GM12865 (cell line): ENCODE measurements at regions not wholly inside any gene's neighbourhood (a gene's known extent, or its start where the extent isn't known, plus 50 kb on each side); places are given as distances from the start of the nearest gene placed in this dataset.
"Not testable (repeated sequence)": the region's sequence is repeated elsewhere in the genome, so short reads cannot be mapped to it uniquely, and the experiment has no call there.

Experiments used
- DNase-seq: peaks from one replicate; pipeline ENCODE4 v3.0.0; 2010; ENCODE audit warnings: low read depth
- H3K4me3 ChIP-seq: 2 replicates; pipeline ENCODE4 v1.5.1; 2011; ENCODE audit warnings: mild to moderate bottlenecking, low read depth, low read length, control low read depth
- TF ChIP-seq, protein P1 (sequence below): IDR thresholded peaks from 2 replicates; pipeline ENCODE4 v1.5.1; 2011; ENCODE audit warnings: low read length, control low read depth, low read depth, inconsistent platforms; ENCODE audit not compliant: insufficient read depth; ENCODE audit errors: missing control alignments

DNA sequence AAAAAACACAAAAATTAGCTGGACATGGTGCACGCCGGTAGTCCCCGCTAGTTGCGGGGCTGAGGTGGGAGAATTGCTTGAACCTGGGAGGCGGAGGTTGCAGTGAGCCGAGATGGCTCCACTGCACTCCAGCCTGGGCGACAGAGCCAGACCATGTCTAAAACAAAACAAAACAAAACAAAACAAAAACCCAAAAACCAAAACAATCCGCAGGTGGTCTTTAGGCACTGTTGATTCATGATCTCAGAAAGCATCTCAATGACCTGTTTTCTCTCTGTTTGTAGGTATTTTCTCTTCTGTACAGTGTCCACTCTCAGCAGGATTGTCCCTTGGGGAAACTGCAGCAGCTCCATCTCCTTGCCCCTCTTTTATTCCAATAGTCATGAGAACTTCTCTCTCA, 74.9 kb upstream of the ADGRL2 start:
- TF ChIP-seq, protein P1, sequence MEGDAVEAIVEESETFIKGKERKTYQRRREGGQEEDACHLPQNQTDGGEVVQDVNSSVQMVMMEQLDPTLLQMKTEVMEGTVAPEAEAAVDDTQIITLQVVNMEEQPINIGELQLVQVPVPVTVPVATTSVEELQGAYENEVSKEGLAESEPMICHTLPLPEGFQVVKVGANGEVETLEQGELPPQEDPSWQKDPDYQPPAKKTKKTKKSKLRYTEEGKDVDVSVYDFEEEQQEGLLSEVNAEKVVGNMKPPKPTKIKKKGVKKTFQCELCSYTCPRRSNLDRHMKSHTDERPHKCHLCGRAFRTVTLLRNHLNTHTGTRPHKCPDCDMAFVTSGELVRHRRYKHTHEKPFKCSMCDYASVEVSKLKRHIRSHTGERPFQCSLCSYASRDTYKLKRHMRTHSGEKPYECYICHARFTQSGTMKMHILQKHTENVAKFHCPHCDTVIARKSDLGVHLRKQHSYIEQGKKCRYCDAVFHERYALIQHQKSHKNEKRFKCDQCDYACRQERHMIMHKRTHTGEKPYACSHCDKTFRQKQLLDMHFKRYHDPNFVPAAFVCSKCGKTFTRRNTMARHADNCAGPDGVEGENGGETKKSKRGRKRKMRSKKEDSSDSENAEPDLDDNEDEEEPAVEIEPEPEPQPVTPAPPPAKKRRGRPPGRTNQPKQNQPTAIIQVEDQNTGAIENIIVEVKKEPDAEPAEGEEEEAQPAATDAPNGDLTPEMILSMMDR, result no peak
- no peak for DNase-seq
- no peak overlapping the region for H3K4me3 ChIP-seq

DNA sequence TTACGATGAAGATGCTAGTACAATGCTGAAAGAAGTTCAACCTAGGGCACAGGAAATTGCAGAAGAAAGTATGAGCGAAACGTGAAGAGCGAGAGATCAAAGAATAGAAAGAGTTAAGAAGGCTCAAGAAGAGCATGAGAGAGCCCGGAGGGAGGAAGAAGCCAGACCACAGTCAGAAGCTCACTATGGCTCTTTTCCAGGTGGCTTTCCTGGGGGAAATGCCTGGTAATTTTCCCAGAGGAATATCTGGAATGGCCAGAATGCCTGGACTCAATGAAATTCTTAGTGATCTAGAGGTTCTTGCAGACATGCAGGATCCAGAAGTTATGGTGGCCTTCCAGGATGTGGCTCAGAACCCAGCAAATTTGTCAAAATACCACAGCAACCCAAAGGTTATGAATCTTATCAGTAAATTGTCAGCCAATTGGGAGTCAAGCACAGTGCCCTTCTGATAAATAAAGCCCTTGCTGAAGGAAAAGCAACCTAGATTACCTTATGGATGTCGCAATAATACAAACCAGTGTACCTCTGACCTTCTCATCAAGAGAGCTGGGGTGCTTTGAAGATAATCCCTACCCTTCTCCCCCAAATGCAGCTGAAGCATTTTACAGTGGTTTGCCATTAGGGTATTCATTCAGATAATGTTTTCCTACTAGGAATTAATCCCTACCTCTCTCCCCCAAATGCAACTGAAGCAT, 78.0 kb upstream of the ADGRL2 start:
- not testable (repeated sequence) for H3K4me3 ChIP-seq, DNase-seq

- not testable (repeated sequence) for DNase-seq, H3K4me3 ChIP-seq
Measured at GRCh38 chr1:81720256-81720655, 80.5 kb upstream of the ADGRL2 start.

GRCh38 chr1:81717230-81717629, 83.5 kb upstream of the ADGRL2 start:
- no peak overlapping the region for H3K4me3 ChIP-seq
- no peak for DNase-seq
- TF ChIP-seq, protein P1, result no peak

- no peak for DNase-seq
- no peak overlapping the region for H3K4me3 ChIP-seq
- TF ChIP-seq, protein P1, result no peak
Measured at GRCh38 chr1:81715391-81715790, 85.3 kb upstream of the ADGRL2 start.

DNA sequence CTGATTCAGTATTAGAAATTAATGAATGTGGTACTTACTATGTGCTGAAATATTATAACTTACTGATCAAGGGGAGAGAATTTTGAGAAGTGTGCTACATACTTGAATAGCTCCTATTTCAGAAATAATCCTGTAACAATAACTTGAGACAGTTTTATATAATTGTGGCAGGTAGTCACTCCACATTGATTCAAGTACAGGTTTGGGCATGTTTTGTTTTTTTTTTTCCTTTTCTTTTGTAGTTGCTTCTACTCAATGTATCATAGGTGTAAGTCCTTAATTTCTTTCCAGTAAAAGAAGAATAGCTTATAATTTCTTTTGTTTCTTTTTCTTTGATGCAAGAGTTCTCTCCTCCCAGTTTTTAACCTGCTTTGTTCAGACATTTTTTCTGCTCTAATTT, 86.1 kb upstream of the ADGRL2 start:
- no peak for DNase-seq
- TF ChIP-seq, protein P1, result no peak

GRCh38 chr1:81712425-81712824, 88.3 kb upstream of the ADGRL2 start:
- DNase-seq, result no peak
- TF ChIP-seq, protein P1, result no peak
- no peak overlapping the region for H3K4me3 ChIP-seq

More for the DNA sequence above, 86.1 kb upstream of the ADGRL2 start:
- no peak overlapping the region for H3K4me3 ChIP-seq

GRCh38 chr1:81710857-81711256, 89.9 kb upstream of the ADGRL2 start:
- no peak overlapping the region for H3K4me3 ChIP-seq
- no peak for DNase-seq
- TF ChIP-seq, protein P1, result no peak
